ENCODE measurements at regions not wholly inside any gene's neighbourhood (a gene's known extent, or its start where the extent isn't known, plus 50 kb on each side); places are given as distances from the start of the nearest gene placed in this dataset.

GRCh38 chr3:72565593-72565992, 282.7 kb downstream of the SHQ1 start:
- no peak overlapping the region for H3K4me3 ChIP-seq (ENCODE audit: control insufficient read depth, low read depth, low read length)
- TF ChIP-seq CTCF (IDR thresholded peaks at IDR 0.05; ENCODE audit: control insufficient read depth, insufficient read depth, low read depth, low read length, missing control alignments): no peak
- no peak for DNase-seq (ENCODE audit: low read depth)

- no peak for TF ChIP-seq CTCF (IDR thresholded peaks at IDR 0.05; ENCODE audit: control insufficient read depth, insufficient read depth, low read depth, low read length, missing control alignments)
- H3K4me3 ChIP-seq (ENCODE audit: control insufficient read depth, low read depth, low read length): no peak overlapping the region
- DNase-seq (ENCODE audit: low read depth): no peak
These were observed 284.4 kb downstream of the SHQ1 start for GRCh38 chr3:72563690-72564370.

DNA sequence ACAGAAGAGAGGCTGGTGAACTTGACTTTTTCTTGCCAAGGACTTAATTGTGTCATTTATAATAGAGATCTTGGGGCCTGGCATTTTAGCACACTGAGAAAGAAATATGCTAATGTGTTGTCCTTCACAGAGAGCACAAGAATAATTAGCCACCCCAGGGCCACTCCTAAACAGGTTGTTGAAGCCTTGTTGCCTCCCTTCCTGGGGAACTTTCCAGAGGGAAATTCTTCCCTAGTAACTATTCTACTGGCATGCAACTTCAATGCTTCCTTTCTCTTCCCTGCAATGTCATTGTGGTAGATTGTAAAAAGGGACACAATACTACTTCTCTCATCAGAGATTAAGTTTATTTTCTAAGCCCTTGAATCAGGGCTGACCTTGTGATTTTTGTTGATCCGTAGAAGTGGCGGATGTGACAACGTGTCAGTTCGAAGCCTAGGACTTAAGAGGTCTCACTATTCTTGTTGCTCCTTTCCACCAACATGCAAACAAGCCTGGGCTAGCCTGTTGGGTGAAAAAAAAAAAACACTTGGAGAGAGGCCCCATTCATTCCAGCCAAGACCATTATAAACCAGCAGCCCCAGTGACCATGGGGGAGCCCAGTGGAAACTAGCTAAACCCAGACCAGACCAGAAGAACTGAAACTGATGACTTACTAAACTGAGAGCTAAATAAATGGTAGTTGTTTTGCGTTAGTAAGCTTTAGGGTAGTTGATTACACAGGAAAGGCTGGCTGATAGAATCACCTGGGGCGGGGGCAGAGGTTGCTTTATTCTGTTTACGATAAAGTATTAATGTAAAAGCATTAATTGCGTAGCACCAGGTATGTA, 287.2 kb downstream of the SHQ1 start:
- TF ChIP-seq CTCF (IDR thresholded peaks at IDR 0.05; ENCODE audit: control insufficient read depth, insufficient read depth, low read depth, low read length, missing control alignments): no peak
- H3K4me3 ChIP-seq (ENCODE audit: control insufficient read depth, low read depth, low read length): no peak overlapping the region
- no peak for DNase-seq (ENCODE audit: low read depth)

- no peak for DNase-seq (ENCODE audit: low read depth)
- no peak overlapping the region for H3K4me3 ChIP-seq (ENCODE audit: control insufficient read depth, low read depth, low read length)
- TF ChIP-seq CTCF (IDR thresholded peaks at IDR 0.05; ENCODE audit: control insufficient read depth, insufficient read depth, low read depth, low read length, missing control alignments): no peak
These were observed 288.9 kb downstream of the SHQ1 start for GRCh38 chr3:72559385-72559784.

- no peak for TF ChIP-seq CTCF (IDR thresholded peaks at IDR 0.05; ENCODE audit: control insufficient read depth, insufficient read depth, low read depth, low read length, missing control alignments)
- H3K4me3 ChIP-seq (ENCODE audit: control insufficient read depth, low read depth, low read length): no peak overlapping the region
- no peak for DNase-seq (ENCODE audit: low read depth)
These were observed 290.2 kb downstream of the SHQ1 start for GRCh38 chr3:72558001-72558400.

GRCh38 chr3:72555714-72556113, 292.5 kb downstream of the SHQ1 start:
- no peak for DNase-seq (ENCODE audit: low read depth)
- H3K4me3 ChIP-seq (ENCODE audit: control insufficient read depth, low read depth, low read length): no peak overlapping the region
- TF ChIP-seq CTCF (IDR thresholded peaks at IDR 0.05; ENCODE audit: control insufficient read depth, insufficient read depth, low read depth, low read length, missing control alignments): no peak

Data from AG09309 (cell line).